ENCODE measurements at regions not wholly inside any gene's neighbourhood (a gene's known extent, or its start where the extent isn't known, plus 50 kb on each side); places are given as distances from the start of the nearest gene placed in this dataset.

GRCh38 chr10:20608503-20608902, 288.6 kb downstream of the NEBL start:
- no peak for DNase-seq (ENCODE audit: low spot score)
- H3K9me3 ChIP-seq (ENCODE audit: control insufficient read depth in 4 of 4, low read length in 3 of 4) = peaks cover 0 to 2% (median under 1%) of the 10 kb centered on the region in 4 donors
- no peak overlapping the region for H3K9ac ChIP-seq (ENCODE audit: low read depth in 1 of 2, low read length in 2 of 2)
- no peak overlapping the region for H3K4me3 ChIP-seq (ENCODE audit: low read depth in 1 of 3, low read length in 3 of 3)
- H3K27ac ChIP-seq (ENCODE audit: low read depth in 1 of 2, low read length in 2 of 2) = no peak overlapping the region
- no peaks in the 10 kb centered on the region for H3K4me1 ChIP-seq (ENCODE audit: control insufficient read depth in 4 of 4, insufficient read depth in 4 of 4, low read length in 3 of 4)
- H3K36me3 ChIP-seq (ENCODE audit: control insufficient read depth in 4 of 4, insufficient read depth in 3 of 4, low read depth in 1 of 4, low read length in 3 of 4) = no peaks in the 10 kb centered on the region
- TF ChIP-seq ATF3 (IDR thresholded peaks at IDR 0.05) (no peak), MAX (IDR thresholded peaks at IDR 0.05) (no peak), RAD21 (IDR thresholded peaks at IDR 0.05) (no peak), FOXA1 (IDR thresholded peaks at IDR 0.05) (no peak), HNF4G (IDR thresholded peaks at IDR 0.05) (no peak), JUND (IDR thresholded peaks at IDR 0.05) (no peak), RXRA (IDR thresholded peaks at IDR 0.05) (no peak), REST (IDR thresholded peaks at IDR 0.05) (no peak)
- no peaks in the 10 kb centered on the region for H3K27me3 ChIP-seq (ENCODE audit: control insufficient read depth in 4 of 4, insufficient read depth in 4 of 4, low read length in 3 of 4)

- no peaks in the 10 kb centered on the region for H3K4me1 ChIP-seq (ENCODE audit: control insufficient read depth in 4 of 4, insufficient read depth in 4 of 4, low read length in 3 of 4)
- no peak for DNase-seq (ENCODE audit: low spot score)
- no peak overlapping the region for H3K9ac ChIP-seq (ENCODE audit: low read depth in 1 of 2, low read length in 2 of 2)
- TF ChIP-seq HNF4A (conservative IDR thresholded peaks at IDR 0.05) (no peak), REST (IDR thresholded peaks at IDR 0.05) (no peak), FOXA2 (IDR thresholded peaks at IDR 0.05) (no peak), ZBTB33 (IDR thresholded peaks at IDR 0.05) (no peak), GABPA (IDR thresholded peaks at IDR 0.05 in 1 of 2, conservative IDR thresholded peaks at IDR 0.05 in 1 of 2) (no peak), CTCF (IDR thresholded peaks at IDR 0.05; ENCODE audit: low read depth, low read length, missing input control) (no peak), EGR1 (IDR thresholded peaks at IDR 0.05; ENCODE audit: low read depth in 2 of 2) (no peak), YY1 (IDR thresholded peaks at IDR 0.05) (no peak), FOXA1 (IDR thresholded peaks at IDR 0.05) (no peak), RXRA (IDR thresholded peaks at IDR 0.05) (no peak), JUND (IDR thresholded peaks at IDR 0.05) (no peak), RAD21 (IDR thresholded peaks at IDR 0.05) (no peak), NR2F2 (IDR thresholded peaks at IDR 0.05) (no peak), SP1 (IDR thresholded peaks at IDR 0.05) (no peak), ATF3 (IDR thresholded peaks at IDR 0.05) (no peak), TAF1 (conservative IDR thresholded peaks at IDR 0.05) (no peak)
- H3K9me3 ChIP-seq (ENCODE audit: control insufficient read depth in 4 of 4, low read length in 3 of 4) = peaks cover 0 to 2% (median under 1%) of the 10 kb centered on the region in 4 donors
- H3K36me3 ChIP-seq (ENCODE audit: control insufficient read depth in 4 of 4, insufficient read depth in 3 of 4, low read depth in 1 of 4, low read length in 3 of 4) = no peaks in the 10 kb centered on the region
- 84% methylated on average over 5 of the region's 5 CpGs for WGBS
- H3K27ac ChIP-seq (ENCODE audit: low read depth in 1 of 2, low read length in 2 of 2) = no peak overlapping the region
- H3K27me3 ChIP-seq (ENCODE audit: control insufficient read depth in 4 of 4, insufficient read depth in 4 of 4, low read length in 3 of 4) = no peaks in the 10 kb centered on the region
- no peak overlapping the region for H3K4me3 ChIP-seq (ENCODE audit: low read depth in 1 of 3, low read length in 3 of 3)
Measured at GRCh38 chr10:20606985-20607384, 290.1 kb downstream of the NEBL start.

All from liver (tissue), 8 donors.